OCI-LY3 (cell line): ENCODE measurements at regions not wholly inside any gene's neighbourhood (a gene's known extent, or its start where the extent isn't known, plus 50 kb on each side); places are given as distances from the start of the nearest gene placed in this dataset.

ENCODE experiments used
- H2AFZ ChIP-seq: fragments of 200-600, 300-600 bp; shearing (Covaris generic); 2 replicates; pipeline ENCODE4 v1.6.0; 2014; ENCODE audit warnings: antibody characterized with exemption, low read depth, low read length
- H3K27ac ChIP-seq: fragments of 200-600, 300-600 bp; sonication (generic); 2 replicates; pipeline ENCODE4 v1.5.1; 2014; ENCODE audit warnings: mild to moderate bottlenecking, low read length, moderate library complexity, mixed read lengths
- H3K27me3 ChIP-seq: fragments of 200-600, 300-600 bp; sonication (generic); 2 replicates; pipeline ENCODE4 v1.6.1; 2014; ENCODE audit warnings: low read depth, low read length, mixed read lengths
- H3K36me3 ChIP-seq: fragments of 200-600, 300-600 bp; sonication (generic); replicated peaks from 2 replicates; pipeline ENCODE3; 2014; ENCODE audit warnings: low read depth, low read length, mixed read lengths
- H3K4me1 ChIP-seq: fragments of 300-600, 200-600 bp; sonication (generic); 2 replicates; pipeline ENCODE4 v1.6.1; 2014; ENCODE audit warnings: low read length, mixed read lengths
- H3K4me2 ChIP-seq: fragments of 200-600, 300-600 bp; sonication (generic); 2 replicates; pipeline ENCODE4 v1.6.1; 2014; ENCODE audit warnings: low read length, mixed read lengths
- H3K4me3 ChIP-seq: fragments of 300-600, 200-600 bp; sonication (generic); 2 replicates; pipeline ENCODE4 v1.5.1; 2014; ENCODE audit warnings: antibody characterized with exemption, mild to moderate bottlenecking, low read length, moderate library complexity
- H3K79me2 ChIP-seq: fragments of 300-600, 200-600 bp; shearing (Covaris generic); 2 replicates; pipeline ENCODE4 v1.6.1; 2014; ENCODE audit warnings: mild to moderate bottlenecking, low read length, mixed read lengths
- H3K9ac ChIP-seq: fragments of 300-600, 200-600 bp; shearing (Covaris generic); 2 replicates; pipeline ENCODE4 v1.6.0; 2014; ENCODE audit warnings: mild to moderate bottlenecking, low read length, moderate library complexity
- H3K9me3 ChIP-seq: fragments of 200-600, 300-600 bp; shearing (Covaris generic); 2 replicates; pipeline ENCODE4 v1.6.1; 2014; ENCODE audit warnings: low read length, mixed read lengths; ENCODE audit not compliant: insufficient read depth
- H4K20me1 ChIP-seq: fragments of 200-600, 300-600 bp; sonication (generic); 2 replicates; pipeline ENCODE4 v1.6.1; 2016; ENCODE audit warnings: low read length, mixed read lengths; ENCODE audit not compliant: insufficient read depth
- EZH2phosphoT487 ChIP-seq: fragments of 200-600 bp; shearing (Covaris generic); IDR thresholded peaks from 2 replicates; pipeline ENCODE4 v1.6.1; 2018; ENCODE audit warnings: antibody characterized with exemption, mixed run types, low read depth
- TF ChIP-seq, protein P1 (sequence below): fragments of 200-600, 300-600 bp; sonication (generic); IDR thresholded peaks from 2 replicates; pipeline ENCODE4 v1.5.1; 2014; ENCODE audit warnings: antibody characterized with exemption, low read length, low read depth

DNA sequence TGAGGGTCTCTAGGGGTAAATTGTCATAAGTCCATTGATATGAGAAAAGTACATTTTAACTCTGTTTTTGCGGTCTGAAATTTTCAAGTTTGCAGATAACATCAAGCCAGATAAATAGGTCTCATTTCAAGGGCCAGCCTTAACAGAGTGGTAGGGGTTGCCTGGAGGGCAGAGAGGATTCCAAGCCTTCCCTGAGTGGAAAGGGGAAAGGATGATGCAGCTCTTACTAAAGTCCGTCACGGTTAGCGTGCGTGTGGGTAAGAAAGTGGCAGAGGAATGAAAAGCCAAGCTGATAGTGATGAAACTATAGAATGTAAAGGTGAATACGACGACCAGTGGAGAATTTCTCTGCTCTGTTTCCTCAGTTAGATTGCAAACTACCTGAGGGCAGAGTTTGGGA is 71.6 kb downstream of the ADRA2A start:
- no peak overlapping the region for H3K9ac ChIP-seq
- H3K4me2 ChIP-seq = no peak overlapping the region
- H3K4me3 ChIP-seq = no peak overlapping the region
- H3K79me2 ChIP-seq = no peaks in the 10 kb centered on the region
- no peak overlapping the region for H2AFZ ChIP-seq
- no peaks in the 10 kb centered on the region for H4K20me1 ChIP-seq
- H3K27ac ChIP-seq = no peak overlapping the region
- no peaks in the 10 kb centered on the region for H3K4me1 ChIP-seq
- no peaks in the 10 kb centered on the region for H3K9me3 ChIP-seq
- H3K27me3 ChIP-seq = peaks cover 7% of the 10 kb centered on the region; the same call in 1 of the 2 replicates
- H3K36me3 ChIP-seq = no peaks in the 10 kb centered on the region
- TF ChIP-seq EZH2phosphoT487 = no peak
- TF ChIP-seq, protein P1, sequence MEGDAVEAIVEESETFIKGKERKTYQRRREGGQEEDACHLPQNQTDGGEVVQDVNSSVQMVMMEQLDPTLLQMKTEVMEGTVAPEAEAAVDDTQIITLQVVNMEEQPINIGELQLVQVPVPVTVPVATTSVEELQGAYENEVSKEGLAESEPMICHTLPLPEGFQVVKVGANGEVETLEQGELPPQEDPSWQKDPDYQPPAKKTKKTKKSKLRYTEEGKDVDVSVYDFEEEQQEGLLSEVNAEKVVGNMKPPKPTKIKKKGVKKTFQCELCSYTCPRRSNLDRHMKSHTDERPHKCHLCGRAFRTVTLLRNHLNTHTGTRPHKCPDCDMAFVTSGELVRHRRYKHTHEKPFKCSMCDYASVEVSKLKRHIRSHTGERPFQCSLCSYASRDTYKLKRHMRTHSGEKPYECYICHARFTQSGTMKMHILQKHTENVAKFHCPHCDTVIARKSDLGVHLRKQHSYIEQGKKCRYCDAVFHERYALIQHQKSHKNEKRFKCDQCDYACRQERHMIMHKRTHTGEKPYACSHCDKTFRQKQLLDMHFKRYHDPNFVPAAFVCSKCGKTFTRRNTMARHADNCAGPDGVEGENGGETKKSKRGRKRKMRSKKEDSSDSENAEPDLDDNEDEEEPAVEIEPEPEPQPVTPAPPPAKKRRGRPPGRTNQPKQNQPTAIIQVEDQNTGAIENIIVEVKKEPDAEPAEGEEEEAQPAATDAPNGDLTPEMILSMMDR = no peak

DNA sequence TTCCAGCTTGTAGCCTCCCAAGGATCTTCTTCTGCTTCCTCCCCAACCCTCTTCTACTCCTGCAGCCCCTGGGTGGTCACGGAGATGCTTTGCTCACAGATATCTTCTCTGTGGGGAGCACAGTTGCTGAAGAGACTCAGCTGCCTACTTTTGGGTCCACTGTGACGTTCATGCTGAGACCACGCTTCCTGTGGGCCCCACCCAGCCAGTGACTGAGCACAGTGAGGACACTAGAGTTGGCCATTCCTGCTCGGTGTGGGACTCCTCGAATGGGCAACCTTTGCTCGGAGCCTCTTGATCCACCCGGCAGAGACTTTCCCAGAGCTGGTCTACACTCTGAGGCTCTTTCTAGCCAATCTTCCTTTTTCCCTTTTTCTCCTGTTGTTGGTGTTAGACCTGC is 73.9 kb downstream of the ADRA2A start:
- H3K27me3 ChIP-seq = peaks cover 7% of the 10 kb centered on the region; the same call in 1 of the 2 replicates
- H3K9ac ChIP-seq = no peak overlapping the region
- no peak overlapping the region for H3K4me3 ChIP-seq
- H3K4me2 ChIP-seq = no peak overlapping the region
- H3K4me1 ChIP-seq = no peaks in the 10 kb centered on the region
- H3K9me3 ChIP-seq = no peaks in the 10 kb centered on the region
- H3K79me2 ChIP-seq = no peaks in the 10 kb centered on the region
- no peaks in the 10 kb centered on the region for H3K36me3 ChIP-seq
- no peaks in the 10 kb centered on the region for H4K20me1 ChIP-seq
- TF ChIP-seq EZH2phosphoT487 = no peak
- TF ChIP-seq, protein P1 = no peak
- H2AFZ ChIP-seq = no peak overlapping the region
- no peak overlapping the region for H3K27ac ChIP-seq

DNA sequence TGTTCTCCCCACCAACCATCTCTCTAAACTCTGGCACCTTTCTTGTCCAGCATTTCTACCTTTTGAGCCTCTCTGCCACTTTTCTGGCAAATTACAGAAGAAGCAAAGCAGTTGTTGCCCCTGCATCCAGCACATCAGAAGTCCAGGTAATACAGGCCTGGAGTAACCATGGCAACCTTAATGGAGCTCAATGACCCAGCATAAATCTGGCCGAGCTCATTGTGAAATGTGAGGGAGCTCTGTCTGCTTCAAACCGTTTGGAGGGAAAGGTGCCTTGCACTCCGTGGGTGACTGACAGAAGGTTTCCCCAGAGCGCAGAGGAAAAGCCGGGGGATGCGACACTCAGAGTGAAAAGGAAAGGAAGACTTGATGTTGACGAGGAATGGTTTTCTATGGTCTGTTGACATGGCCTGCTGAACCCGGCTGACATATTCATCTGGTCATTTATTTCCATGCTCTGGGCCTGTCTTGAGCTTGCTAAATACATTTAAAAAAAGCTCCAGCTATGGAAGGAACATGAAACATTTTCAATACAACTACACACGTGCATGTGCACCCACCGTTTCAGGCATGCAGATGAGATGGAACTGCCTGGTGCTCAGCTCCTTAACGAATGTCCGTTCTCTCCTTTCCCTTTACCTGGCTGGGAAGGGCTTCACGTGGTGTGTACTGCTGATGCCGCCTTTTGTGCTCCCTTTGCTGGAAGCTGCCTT is 74.9 kb downstream of the ADRA2A start:
- Histone ChIP-seq H3K9ac (no peak overlapping the region), H3K9me3 (no peaks in the 10 kb centered on the region), H3K4me1 (no peaks in the 10 kb centered on the region), H3K4me3 (no peak overlapping the region), H3K27ac (no peak overlapping the region), H4K20me1 (no peaks in the 10 kb centered on the region), H3K79me2 (no peaks in the 10 kb centered on the region), H3K36me3 (no peaks in the 10 kb centered on the region), H2AFZ (no peak overlapping the region), H3K27me3 (peaks cover 7% of the 10 kb centered on the region; the same call in 1 of the 2 replicates), H3K4me2 (no peak overlapping the region)
- TF ChIP-seq, protein P1 = no peak
- no peak for TF ChIP-seq EZH2phosphoT487

DNA sequence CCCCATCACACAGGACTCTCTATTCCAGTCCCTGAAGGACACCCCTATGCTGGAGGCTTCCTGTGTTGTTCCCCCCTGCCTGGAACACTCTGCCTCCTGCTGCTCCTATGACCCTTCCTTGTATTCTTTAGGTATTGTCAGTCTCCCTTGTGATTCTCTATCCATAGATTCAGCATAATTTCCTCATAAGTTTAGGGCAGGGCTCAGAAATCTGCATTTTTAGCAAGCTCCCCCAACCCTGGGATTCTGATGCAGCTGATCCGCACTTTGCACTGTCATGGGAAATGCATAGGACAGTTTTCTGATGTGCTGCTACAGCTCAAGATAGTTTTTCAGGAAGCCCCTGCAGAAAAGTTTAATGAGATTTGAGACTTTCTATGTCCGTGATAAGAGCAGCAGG is 79.9 kb downstream of the ADRA2A start:
- Histone ChIP-seq H3K27ac (no peak overlapping the region), H3K4me3 (no peak overlapping the region), H3K27me3 (peaks cover 9% of the 10 kb centered on the region; the same call in 1 of the 2 replicates), H3K4me2 (no peak overlapping the region), H3K4me1 (no peaks in the 10 kb centered on the region), H3K9ac (no peak overlapping the region), H2AFZ (no peak overlapping the region), H3K9me3 (no peaks in the 10 kb centered on the region), H3K79me2 (no peaks in the 10 kb centered on the region), H3K36me3 (no peaks in the 10 kb centered on the region), H4K20me1 (no peaks in the 10 kb centered on the region)
- TF ChIP-seq EZH2phosphoT487 = no peak
- TF ChIP-seq, protein P1 = no peak
